Adrenal gland (tissue), 9 donors: ENCODE measurements at regions not wholly inside any gene's neighbourhood (a gene's known extent, or its start where the extent isn't known, plus 50 kb on each side); places are given as distances from the start of the nearest gene placed in this dataset.

Source experiments
- DNase-seq, 7 donors: peaks; one replicate each; pipeline ENCODE4 v3.0.0-alpha.2; 2019 to 2020
- H3K27ac ChIP-seq, 5 donors: fragments of 200-600 bp; sonication (generic) in 4 of 5; 1 replicate in 3 of 5; 2 replicates in 2 of 5; pipeline versions ENCODE4 v1.5.1 to v1.8.0; 2016 to 2020; ENCODE audit warnings: mild to moderate bottlenecking in 1 of 5
- H3K27me3 ChIP-seq: fragments of 200-600 bp; 2 replicates; pipeline ENCODE4 v1.8.0; 2021
- H3K36me3 ChIP-seq, 2 donors: fragments of 200-600 bp; replicated peaks in 1 of 2; 1 replicate in 1 of 2; 2 replicates in 1 of 2; pipeline versions ENCODE4 v1.5.1 to v1.8.0; 2018 to 2022
- H3K4me1 ChIP-seq, 2 donors: fragments of 200-600 bp; replicated peaks in 1 of 2; 1 replicate in 1 of 2; 2 replicates in 1 of 2; pipeline versions ENCODE4 v1.5.1 to v1.8.0; 2018 to 2021
- H3K4me3 ChIP-seq, 4 donors: fragments of 200-600 bp; sonication (generic) in 3 of 4; one replicate each; pipeline ENCODE4 v1.5.1; 2016 to 2018
- H3K9me3 ChIP-seq, 3 donors: fragments of 200-600 bp; sonication (generic) in 1 of 3; replicated peaks in 1 of 3; 1 replicate in 2 of 3; 2 replicates in 1 of 3; pipeline versions ENCODE4 v1.5.1 to v1.8.0; 2016 to 2021
- CTCF ChIP-seq, 6 experiments: fragments of 450-650 bp in 4 of 6; fragments of 200-600 bp in 2 of 6; sonication (generic) in 1 of 6; IDR thresholded peaks; 1 replicate in 5 of 6; 2 replicates in 1 of 6; pipeline versions ENCODE4 v1.5.1 to v1.8.0; 2016 to 2021; ENCODE audit warnings: antibody characterized with exemption in 6 of 6, mild to moderate bottlenecking in 2 of 6, moderate library complexity in 1 of 6
- POLR2A ChIP-seq, 2 donors: fragments of 450-650 bp; IDR thresholded peaks; one replicate each; pipeline ENCODE4 v1.6.1; 2017; ENCODE audit warnings: antibody characterized with exemption in 2 of 2, mild to moderate bottlenecking in 2 of 2, moderate library complexity in 1 of 2
- WGBS, 4 donors: extraction: QIAGEN DNeasy Blood & Tissue Kit in 2 of 4; methylation state at CpG; one replicate each; pipeline versions ENCODE4 v1.1.5 to v1.1.7; 2013 to 2017; 5-methylcytosine and 5-hydroxymethylcytosine counted together
- intact Hi-C, 2 donors: fragments of 100-400 bp; cut with DNase I; formaldehyde crosslinking; loops; one replicate each; pipeline versions ENCODE4 v1.14.1 to v1.15.0; 2022 to 2023
- donor health status: healthy with polysubstance abuse.
- donor health status: Bipolar disorder and iron deficiency.
- donor health status: DM: yes; HTN: yes; CAD: no.
- donor health status: DM: no; HTN: no; CAD: no.
- donor health status: DM: no; HTN: no; CAD: no.

- Histone ChIP-seq H3K27ac (no peak overlapping the region), H3K27me3 (peaks cover 3% of the 10 kb centered on the region), H3K36me3 (no peaks in the 10 kb centered on the region), H3K4me1 (no peaks in the 10 kb centered on the region), H3K4me3 (no peak overlapping the region), H3K9me3 (no peaks in the 10 kb centered on the region)
- no peak for TF ChIP-seq POLR2A (IDR thresholded peaks at IDR 0.05)
- TF ChIP-seq CTCF (IDR thresholded peaks at IDR 0.05) = no peak
- intact Hi-C loops = no loop called here
- no peak for DNase-seq
- 92 to 100% (median 93%) methylated on average over 1 of the region's 1 CpG for WGBS, 4 donors
Measured at GRCh38 chr9:99319048-99319447, 97.0 kb downstream of the SEC61B start.

GRCh38 chr9:99322299-99322698 lies 100.2 kb downstream of the SEC61B start:
- WGBS, 4 donors = 10 to 26% (median 20%) methylated on average over 1 of the region's 1 CpG
- intact Hi-C loops = no loop called here
- Histone ChIP-seq H3K9me3 (no peaks in the 10 kb centered on the region), H3K27me3 (peaks cover 3% of the 10 kb centered on the region), H3K4me3 (no peak overlapping the region), H3K4me1 (no peaks in the 10 kb centered on the region), H3K36me3 (no peaks in the 10 kb centered on the region), H3K27ac (no peak overlapping the region)
- TF ChIP-seq CTCF (IDR thresholded peaks at IDR 0.05) (no peak), POLR2A (IDR thresholded peaks at IDR 0.05) (no peak)
- DNase-seq = no peak

GRCh38 chr9:99326112-99326916 lies 104.2 kb downstream of the SEC61B start:
- H3K4me1 ChIP-seq = no peaks in the 10 kb centered on the region
- no peak overlapping the region for H3K4me3 ChIP-seq
- no peak for DNase-seq
- no peak overlapping the region for H3K27ac ChIP-seq
- WGBS, 4 donors = 72 to 79% (median 76%) methylated on average over 5 of the region's 5 CpGs
- H3K9me3 ChIP-seq = no peaks in the 10 kb centered on the region
- no peak for TF ChIP-seq CTCF (IDR thresholded peaks at IDR 0.05)
- no peak for TF ChIP-seq POLR2A (IDR thresholded peaks at IDR 0.05)
- H3K27me3 ChIP-seq = no peaks in the 10 kb centered on the region
- no peaks in the 10 kb centered on the region for H3K36me3 ChIP-seq
- intact Hi-C loops = no loop called here

- no peaks in the 10 kb centered on the region for H3K36me3 ChIP-seq
- WGBS, 4 donors = 82 to 97% (median 92%) methylated on average over 3 of the region's 3 CpGs
- no peaks in the 10 kb centered on the region for H3K4me1 ChIP-seq
- H3K4me3 ChIP-seq = no peak overlapping the region
- H3K27ac ChIP-seq = no peak overlapping the region
- no peak for DNase-seq
- TF ChIP-seq POLR2A (IDR thresholded peaks at IDR 0.05) = no peak
- TF ChIP-seq CTCF (IDR thresholded peaks at IDR 0.05) = no peak
- no peaks in the 10 kb centered on the region for H3K27me3 ChIP-seq
- intact Hi-C loops = no loop called here
- no peaks in the 10 kb centered on the region for H3K9me3 ChIP-seq
Measured at GRCh38 chr9:99326917-99327189, 104.8 kb downstream of the SEC61B start.
